Type B pancreatic cell (in vitro differentiated cells): ENCODE measurements at regions not wholly inside any gene's neighbourhood (a gene's known extent, or its start where the extent isn't known, plus 50 kb on each side); places are given as distances from the start of the nearest gene placed in this dataset.

Experiments
- DNase-seq: peaks from one replicate; pipeline ENCODE4 v3.0.0; 2021; ENCODE audit warnings: mixed read lengths; ENCODE audit not compliant: unreplicated experiment; ENCODE audit errors: extremely low spot score
- H3K27ac Mint-ChIP-seq: 2 replicates; pipeline ENCODE4 v1.8.0; 2021; ENCODE audit warnings: mild to moderate bottlenecking, mixed read lengths
- H3K27me3 Mint-ChIP-seq: 2 replicates; pipeline ENCODE4 v1.8.0; 2021; ENCODE audit warnings: mixed read lengths
- H3K36me3 Mint-ChIP-seq: 2 replicates; pipeline ENCODE4 v1.8.0; 2021; ENCODE audit warnings: mixed read lengths
- H3K4me1 Mint-ChIP-seq: one replicate; pipeline ENCODE4 v1.8.0; 2021; ENCODE audit warnings: mixed read lengths; ENCODE audit not compliant: unreplicated experiment
- H3K4me3 Mint-ChIP-seq: 2 replicates; pipeline ENCODE4 v1.8.0; 2021; ENCODE audit warnings: mild to moderate bottlenecking, mixed read lengths
- H3K9me3 Mint-ChIP-seq: 2 replicates; pipeline ENCODE4 v1.8.0; 2021; ENCODE audit warnings: mixed read lengths
- TF ChIP-seq, protein P1 (sequence below): fragments of 200-600 bp; sonication (generic); conservative IDR thresholded peaks from 2 replicates; pipeline ENCODE4 v1.5.0; 2021; ENCODE audit warnings: antibody characterized with exemption, mild to moderate bottlenecking

DNA sequence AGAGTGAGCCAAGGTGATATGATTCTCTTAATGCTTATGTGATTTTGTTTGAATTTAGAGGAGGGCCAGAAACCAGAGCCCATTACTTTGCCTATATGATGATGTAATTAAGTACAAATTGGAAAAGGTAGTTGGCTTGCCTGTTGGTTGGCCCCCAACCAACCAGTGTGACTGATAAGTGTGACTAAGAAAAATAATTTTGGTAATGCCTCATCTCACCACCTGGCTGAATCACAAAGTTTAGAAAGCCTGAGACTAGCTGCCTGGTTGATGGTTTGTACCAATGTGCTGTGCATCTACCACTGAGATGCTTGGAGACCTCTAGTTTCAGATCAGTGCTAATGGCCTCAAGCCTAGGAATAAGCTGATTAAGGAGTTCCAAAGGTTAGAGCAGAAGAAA lies 338.7 kb downstream of the CDH2 start:
- H3K27ac Mint-ChIP-seq, result no peak overlapping the region
- H3K27me3 Mint-ChIP-seq, result no peaks in the 10 kb centered on the region
- no peaks in the 10 kb centered on the region for H3K4me1 Mint-ChIP-seq
- H3K36me3 Mint-ChIP-seq, result no peaks in the 10 kb centered on the region
- DNase-seq, result no peak
- TF ChIP-seq, protein P1, sequence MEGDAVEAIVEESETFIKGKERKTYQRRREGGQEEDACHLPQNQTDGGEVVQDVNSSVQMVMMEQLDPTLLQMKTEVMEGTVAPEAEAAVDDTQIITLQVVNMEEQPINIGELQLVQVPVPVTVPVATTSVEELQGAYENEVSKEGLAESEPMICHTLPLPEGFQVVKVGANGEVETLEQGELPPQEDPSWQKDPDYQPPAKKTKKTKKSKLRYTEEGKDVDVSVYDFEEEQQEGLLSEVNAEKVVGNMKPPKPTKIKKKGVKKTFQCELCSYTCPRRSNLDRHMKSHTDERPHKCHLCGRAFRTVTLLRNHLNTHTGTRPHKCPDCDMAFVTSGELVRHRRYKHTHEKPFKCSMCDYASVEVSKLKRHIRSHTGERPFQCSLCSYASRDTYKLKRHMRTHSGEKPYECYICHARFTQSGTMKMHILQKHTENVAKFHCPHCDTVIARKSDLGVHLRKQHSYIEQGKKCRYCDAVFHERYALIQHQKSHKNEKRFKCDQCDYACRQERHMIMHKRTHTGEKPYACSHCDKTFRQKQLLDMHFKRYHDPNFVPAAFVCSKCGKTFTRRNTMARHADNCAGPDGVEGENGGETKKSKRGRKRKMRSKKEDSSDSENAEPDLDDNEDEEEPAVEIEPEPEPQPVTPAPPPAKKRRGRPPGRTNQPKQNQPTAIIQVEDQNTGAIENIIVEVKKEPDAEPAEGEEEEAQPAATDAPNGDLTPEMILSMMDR, result no peak
- H3K9me3 Mint-ChIP-seq, result no peaks in the 10 kb centered on the region
- no peak overlapping the region for H3K4me3 Mint-ChIP-seq

DNA sequence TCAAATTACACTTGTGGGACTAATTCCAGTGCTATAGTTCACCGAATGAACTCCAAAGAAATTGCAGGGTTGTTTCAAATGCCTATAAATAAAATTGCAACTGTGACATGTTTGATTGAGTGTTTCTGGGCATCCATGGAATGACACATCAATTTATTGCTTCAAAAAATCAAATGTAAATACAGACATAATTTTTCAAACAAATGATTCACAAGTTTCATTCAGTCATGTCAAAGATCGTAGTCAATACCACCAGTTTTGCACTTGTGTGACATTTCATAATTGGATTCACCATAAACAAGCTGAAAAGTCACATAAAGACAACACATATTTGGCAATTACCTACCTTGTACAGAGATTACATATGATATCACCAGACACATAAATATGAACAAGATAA lies 350.8 kb downstream of the CDH2 start:
- no peaks in the 10 kb centered on the region for H3K36me3 Mint-ChIP-seq
- peaks cover 4% of the 10 kb centered on the region for H3K9me3 Mint-ChIP-seq

DNA sequence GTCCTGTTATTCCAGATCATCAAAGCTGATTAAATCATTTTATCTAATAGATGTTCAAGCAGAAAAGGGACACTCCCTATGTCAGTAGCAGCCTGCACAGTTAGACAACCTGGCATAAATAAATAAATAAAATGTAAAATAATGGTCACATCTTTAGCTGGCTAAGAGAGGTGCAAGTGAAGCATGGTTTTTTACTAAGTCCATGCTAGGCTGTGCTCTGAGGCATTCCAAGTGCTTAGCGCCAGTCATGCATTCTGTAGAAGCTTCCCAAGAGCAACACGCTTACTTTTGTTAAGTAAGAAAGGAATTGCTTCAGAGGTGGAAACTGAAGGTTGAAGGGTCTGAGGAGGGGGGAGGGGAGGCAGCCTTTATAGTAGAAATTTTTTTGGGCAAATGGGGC lies 351.2 kb downstream of the CDH2 start:
- Mint-ChIP-seq H3K4me3 (no peak overlapping the region), H3K4me1 (peaks cover 8% of the 10 kb centered on the region), H3K9me3 (peaks cover 4% of the 10 kb centered on the region), H3K27me3 (no peaks in the 10 kb centered on the region), H3K36me3 (no peaks in the 10 kb centered on the region), H3K27ac (no peak overlapping the region)
- DNase-seq, result no peak
- TF ChIP-seq, protein P1, result no peak

More for the DNA sequence above, 350.8 kb downstream of the CDH2 start:
- Mint-ChIP-seq H3K4me1 (peaks cover 8% of the 10 kb centered on the region), H3K27ac (no peak overlapping the region), H3K4me3 (no peak overlapping the region), H3K27me3 (no peaks in the 10 kb centered on the region)
- DNase-seq, result no peak
- TF ChIP-seq, protein P1, result no peak

DNA sequence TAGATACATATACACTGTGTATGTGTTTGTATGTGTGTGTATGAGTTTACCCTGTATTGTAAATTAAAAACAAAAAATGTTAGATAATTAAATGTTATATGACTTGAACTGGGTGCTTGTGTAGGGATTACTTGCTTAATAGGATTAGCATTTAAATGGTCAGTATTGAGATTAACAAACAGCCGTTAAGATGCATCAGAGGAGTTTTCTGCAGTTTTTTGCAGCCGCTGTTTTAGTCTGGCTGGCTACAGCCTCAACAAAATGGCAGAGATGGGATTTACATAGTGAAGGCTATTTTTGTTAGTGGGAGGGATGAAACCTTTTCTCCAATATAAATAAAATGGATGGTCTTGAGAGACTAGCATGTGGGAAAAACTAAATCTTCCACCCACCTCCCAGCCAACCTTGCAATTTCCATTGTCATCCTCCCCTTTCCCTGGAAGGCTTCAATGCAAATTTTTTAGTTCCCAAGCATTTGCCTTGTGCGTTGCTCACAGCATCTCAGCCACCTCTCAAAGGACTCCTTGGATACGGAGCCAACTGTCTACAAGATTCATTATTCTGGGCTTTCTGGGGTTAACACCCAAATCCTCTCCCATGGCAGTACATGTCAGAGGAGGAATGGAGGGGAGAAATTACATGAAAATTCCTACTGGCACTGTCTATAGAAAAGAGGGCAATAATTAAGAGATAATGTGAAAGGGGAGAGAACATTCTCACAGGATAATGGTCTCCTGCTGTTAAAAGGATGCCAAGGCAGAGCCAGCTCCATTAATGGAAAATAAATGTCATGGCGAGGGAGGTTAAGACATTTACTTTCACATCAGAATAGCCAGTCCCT lies 351.9 kb downstream of the CDH2 start:
- no peak for DNase-seq
- no peak overlapping the region for H3K4me3 Mint-ChIP-seq
- TF ChIP-seq, protein P1, result no peak
- no peaks in the 10 kb centered on the region for H3K36me3 Mint-ChIP-seq
- H3K27me3 Mint-ChIP-seq, result no peaks in the 10 kb centered on the region
- no peak overlapping the region for H3K27ac Mint-ChIP-seq
- peaks cover 8% of the 10 kb centered on the region for H3K4me1 Mint-ChIP-seq
- H3K9me3 Mint-ChIP-seq, result peaks cover 4% of the 10 kb centered on the region

DNA sequence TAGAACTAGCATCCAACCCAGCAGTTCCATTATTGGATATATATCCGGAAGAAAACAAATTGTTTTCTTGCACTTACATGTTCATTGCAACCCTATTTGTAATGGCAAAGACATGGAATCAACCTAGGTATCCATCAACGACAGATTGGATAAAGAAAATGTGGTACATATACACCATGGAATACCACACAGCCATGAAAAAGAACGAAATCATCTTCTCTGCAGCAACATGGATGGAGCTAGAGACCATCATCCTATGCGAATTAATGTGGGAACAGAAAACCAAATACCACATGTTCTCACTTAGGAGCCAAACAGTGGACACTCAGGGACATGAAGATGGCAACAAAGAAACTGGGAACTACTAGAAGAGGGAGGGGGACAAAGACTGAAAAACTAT lies 352.7 kb downstream of the CDH2 start:
- Mint-ChIP-seq H3K9me3 (no peaks in the 10 kb centered on the region), H3K27me3 (no peaks in the 10 kb centered on the region), H3K4me3 (no peak overlapping the region), H3K36me3 (no peaks in the 10 kb centered on the region), H3K27ac (no peak overlapping the region), H3K4me1 (peaks cover 8% of the 10 kb centered on the region)
- DNase-seq, result no peak
- TF ChIP-seq, protein P1, result no peak
